PC-3 (cell line): ENCODE measurements at regions not wholly inside any gene's neighbourhood (a gene's known extent, or its start where the extent isn't known, plus 50 kb on each side); places are given as distances from the start of the nearest gene placed in this dataset.

Experiments used
- ATAC-seq: fragments of 200-7000 bp; cut with Tn5 transposase; 2 replicates; pipeline ENCODE4 v1.9.1; 2020; ENCODE audit warnings: mild to moderate bottlenecking, moderate library complexity
- BruUV-seq: library from RNA; stranded (reverse); fragments of 400-500 nt; replicated peaks from 2 replicates; lab custom pipeline; 2021; lab: Mats Ljungman, UMichigan
- CTCF ChIA-PET: fragments of 300-600 bp; sonication (Branson Sonifier 250); formaldehyde crosslinking; loops from one replicate; lab custom pipeline; 2022; ENCODE audit warnings: antibody characterized with exemption; lab: Charles Lee
- POLR2A ChIA-PET: fragments of 300-600 bp; sonication (Branson Sonifier 250); formaldehyde crosslinking; loops from one replicate; lab custom pipeline; 2022; ENCODE audit warnings: antibody characterized with exemption; ENCODE audit not compliant: unreplicated experiment; lab: Charles Lee
- DNase-seq: peaks from one replicate; pipeline ENCODE4 v3.0.0-alpha.2; 2015
- H2AFZ ChIP-seq: fragments of 300-600 bp; sonication (generic); 2 replicates; pipeline ENCODE4 v1.6.0; 2016; ENCODE audit warnings: antibody characterized with exemption, low read length
- H3F3A ChIP-seq: fragments of 300-600 bp; sonication (generic); one replicate; pipeline ENCODE4 v1.6.0; 2017; ENCODE audit warnings: antibody characterized with exemption, low read length, control low read depth, mild to moderate bottlenecking; ENCODE audit not compliant: unreplicated experiment
- H3K27ac ChIP-seq: fragments of 300-600 bp; sonication (generic); 2 replicates; pipeline ENCODE4 v1.5.1; 2016; ENCODE audit warnings: mild to moderate bottlenecking, low read length
- H3K27me3 ChIP-seq: fragments of 300-600 bp; sonication (generic); 2 replicates; pipeline ENCODE4 v1.6.1; 2016; ENCODE audit warnings: low read length, mixed read lengths
- H3K36me3 ChIP-seq: fragments of 300-600 bp; sonication (generic); 2 replicates; pipeline ENCODE4 v1.6.1; 2016; ENCODE audit warnings: low read depth, mixed run types, low read length, mixed read lengths
- H3K4me1 ChIP-seq: fragments of 300-600 bp; sonication (generic); 2 replicates; pipeline ENCODE4 v1.5.1; 2016; ENCODE audit warnings: low read length; ENCODE audit not compliant: insufficient read depth
- H3K4me2 ChIP-seq: fragments of 300-600 bp; sonication (generic); 2 replicates; pipeline ENCODE4 v1.6.0; 2016; ENCODE audit warnings: low read length
- H3K4me3 ChIP-seq: fragments of 300-600 bp; sonication (generic); 2 replicates; pipeline ENCODE4 v1.5.1; 2016; ENCODE audit warnings: mild to moderate bottlenecking, low read length, mixed read lengths
- H3K79me2 ChIP-seq: fragments of 300-600 bp; sonication (generic); 2 replicates; pipeline ENCODE4 v1.6.1; 2017; ENCODE audit warnings: low read length, mixed read lengths
- H3K9ac ChIP-seq: fragments of 300-600 bp; sonication (generic); 2 replicates; pipeline ENCODE4 v1.6.0; 2016; ENCODE audit warnings: mild to moderate bottlenecking, low read length
- H3K9me2 ChIP-seq: fragments of 300-600 bp; sonication (generic); replicated peaks from 2 replicates; pipeline ENCODE4 v1.6.1; 2016; ENCODE audit warnings: mixed run types, low read length, mixed read lengths
- H3K9me3 ChIP-seq: fragments of 300-600 bp; sonication (generic); 2 replicates; pipeline ENCODE4 v1.6.1; 2016; ENCODE audit warnings: low read length, mixed read lengths
- H4K20me1 ChIP-seq: fragments of 300-600 bp; sonication (generic); 2 replicates; pipeline ENCODE4 v1.6.1; 2016; ENCODE audit warnings: low read length, mixed read lengths
- EZH2 ChIP-seq: fragments of 300-600 bp; sonication (generic); IDR thresholded peaks from one replicate; pipeline ENCODE4 v1.6.1; 2017; ENCODE audit warnings: antibody characterized with exemption, mild to moderate bottlenecking, low read length; ENCODE audit not compliant: unreplicated experiment
- EZH2phosphoT487 ChIP-seq: fragments of 300-600 bp; sonication (generic); IDR thresholded peaks from 2 replicates; pipeline ENCODE4 v1.6.1; 2018; ENCODE audit warnings: mild to moderate bottlenecking, antibody characterized with exemption, low read length, borderline replicate concordance
- intact Hi-C: fragments of 100-400 bp; cut with micrococcal nuclease; formaldehyde crosslinking; loops from 2 replicates; pipeline ENCODE4 v1.9.0; 2023
- TF ChIP-seq, protein P1 (sequence below): fragments of 300-600 bp; sonication (generic); conservative IDR thresholded peaks from 2 replicates; pipeline ENCODE4 v1.5.1; 2017; ENCODE audit warnings: antibody characterized with exemption, low read depth, mild to moderate bottlenecking, low read length

DNA sequence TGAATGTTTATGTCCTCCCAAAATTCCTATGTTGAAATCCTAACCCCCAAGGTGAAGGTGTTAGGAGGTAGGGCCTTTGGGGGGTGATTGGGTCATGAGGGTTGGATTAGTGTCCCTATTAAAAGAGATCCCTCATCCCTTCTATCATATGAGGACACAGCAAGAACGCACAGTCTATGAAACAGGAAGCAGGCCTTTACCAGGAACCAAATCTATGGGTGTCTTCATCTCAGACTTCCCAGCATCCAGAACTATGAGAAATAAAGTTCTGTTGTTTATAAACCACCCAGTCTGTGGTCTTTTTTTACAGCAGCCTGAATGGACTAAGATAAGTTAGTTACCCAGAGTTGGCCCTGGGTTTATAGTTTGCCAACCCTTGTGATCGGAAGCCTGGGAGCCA, 153.1 kb downstream of the INO80D start:
- no peaks in the 10 kb centered on the region for H3K4me1 ChIP-seq
- H3K27me3 ChIP-seq = peaks cover 37% of the 10 kb centered on the region
- no peaks in the 10 kb centered on the region for H3K36me3 ChIP-seq
- intact Hi-C loops = no loop called here
- DNase-seq (no peak), ATAC-seq (no peak)
- no peak overlapping the region for H3K4me2 ChIP-seq
- H3K4me3 ChIP-seq = no peak overlapping the region
- no peaks in the 10 kb centered on the region for H3F3A ChIP-seq
- H3K9me2 ChIP-seq = no peaks in the 10 kb centered on the region
- CTCF ChIA-PET = no interaction called here
- TF ChIP-seq EZH2 (no peak), EZH2phosphoT487 (no peak)
- TF ChIP-seq, protein P1, sequence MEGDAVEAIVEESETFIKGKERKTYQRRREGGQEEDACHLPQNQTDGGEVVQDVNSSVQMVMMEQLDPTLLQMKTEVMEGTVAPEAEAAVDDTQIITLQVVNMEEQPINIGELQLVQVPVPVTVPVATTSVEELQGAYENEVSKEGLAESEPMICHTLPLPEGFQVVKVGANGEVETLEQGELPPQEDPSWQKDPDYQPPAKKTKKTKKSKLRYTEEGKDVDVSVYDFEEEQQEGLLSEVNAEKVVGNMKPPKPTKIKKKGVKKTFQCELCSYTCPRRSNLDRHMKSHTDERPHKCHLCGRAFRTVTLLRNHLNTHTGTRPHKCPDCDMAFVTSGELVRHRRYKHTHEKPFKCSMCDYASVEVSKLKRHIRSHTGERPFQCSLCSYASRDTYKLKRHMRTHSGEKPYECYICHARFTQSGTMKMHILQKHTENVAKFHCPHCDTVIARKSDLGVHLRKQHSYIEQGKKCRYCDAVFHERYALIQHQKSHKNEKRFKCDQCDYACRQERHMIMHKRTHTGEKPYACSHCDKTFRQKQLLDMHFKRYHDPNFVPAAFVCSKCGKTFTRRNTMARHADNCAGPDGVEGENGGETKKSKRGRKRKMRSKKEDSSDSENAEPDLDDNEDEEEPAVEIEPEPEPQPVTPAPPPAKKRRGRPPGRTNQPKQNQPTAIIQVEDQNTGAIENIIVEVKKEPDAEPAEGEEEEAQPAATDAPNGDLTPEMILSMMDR = no peak
- no peaks in the 10 kb centered on the region for H3K79me2 ChIP-seq
- H3K27ac ChIP-seq = no peak overlapping the region
- H3K9ac ChIP-seq = no peak overlapping the region
- POLR2A ChIA-PET = no interaction called here
- H3K9me3 ChIP-seq = no peaks in the 10 kb centered on the region
- H4K20me1 ChIP-seq = no peaks in the 10 kb centered on the region
- BruUV-seq = no TSS peak
- no peak overlapping the region for H2AFZ ChIP-seq

DNA sequence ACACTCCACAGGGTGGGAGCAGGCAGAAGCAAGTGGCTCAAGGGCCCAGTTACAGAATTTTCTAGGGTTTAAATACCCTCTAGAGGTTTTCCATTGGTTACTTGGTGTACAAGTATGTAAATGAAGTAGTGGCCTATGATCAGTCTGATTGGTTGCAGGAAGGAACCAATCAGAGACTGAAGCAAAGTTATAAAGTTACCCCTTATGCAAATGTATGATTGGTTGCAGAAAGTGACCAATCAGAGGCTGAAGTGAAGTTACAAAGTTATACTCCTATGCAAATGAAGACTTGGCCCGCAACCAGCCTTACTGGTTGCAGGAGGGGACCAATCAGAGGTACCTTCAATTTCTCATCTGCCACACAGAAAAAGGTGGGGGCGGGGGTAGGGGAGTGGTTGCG, 154.6 kb downstream of the INO80D start:
- CTCF ChIA-PET = no interaction called here
- BruUV-seq = no TSS peak

DNA sequence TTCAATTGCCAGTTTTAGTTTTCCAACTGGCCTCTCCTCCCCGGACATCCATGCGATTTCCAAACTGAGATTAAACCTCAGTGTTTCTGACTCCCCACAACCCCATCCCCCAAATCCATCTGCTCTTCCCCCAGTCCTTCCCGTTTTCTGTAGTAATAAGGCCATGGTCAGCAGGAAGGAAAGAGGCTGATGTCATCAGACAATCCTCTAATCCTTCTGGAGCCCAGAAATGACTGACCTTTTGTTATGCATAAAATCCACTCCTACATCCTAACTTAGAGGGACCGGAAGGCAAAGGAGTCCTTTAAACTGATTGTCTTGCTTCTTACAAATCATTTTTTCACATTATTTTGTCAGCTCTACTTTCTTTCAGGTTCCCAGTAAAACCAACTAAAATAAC, 155.8 kb downstream of the INO80D start:
- no peak overlapping the region for H3K4me3 ChIP-seq
- TF ChIP-seq, protein P1 = no peak
- TF ChIP-seq EZH2phosphoT487 (no peak), EZH2 (no peak)
- CTCF ChIA-PET = no interaction called here
- intact Hi-C loops = no loop called here
- H3K9me3 ChIP-seq = no peaks in the 10 kb centered on the region
- ATAC-seq = no peak
- POLR2A ChIA-PET = no interaction called here
- H3F3A ChIP-seq = no peaks in the 10 kb centered on the region
- no peak overlapping the region for H3K9ac ChIP-seq
- H3K9me2 ChIP-seq = no peaks in the 10 kb centered on the region
- H3K79me2 ChIP-seq = no peaks in the 10 kb centered on the region
- no peak overlapping the region for H3K4me2 ChIP-seq
- 0 out of 2 replicates have a peak, but pooled peaks cover 4% of the 10 kb centered on the region for H3K4me1 ChIP-seq
- H3K27me3 ChIP-seq = peaks cover 51% of the 10 kb centered on the region
- DNase-seq = no peak
- H3K36me3 ChIP-seq = no peaks in the 10 kb centered on the region
- H4K20me1 ChIP-seq = no peaks in the 10 kb centered on the region
- BruUV-seq = no TSS peak
- H2AFZ ChIP-seq = no peak overlapping the region
- no peak overlapping the region for H3K27ac ChIP-seq

More for the DNA sequence above, 154.6 kb downstream of the INO80D start:
- ATAC-seq (no peak), DNase-seq (no peak)
- intact Hi-C loops = no loop called here
- Histone ChIP-seq H3K4me3 (no peak overlapping the region), H3K36me3 (no peaks in the 10 kb centered on the region), H2AFZ (no peak overlapping the region), H3F3A (no peaks in the 10 kb centered on the region), H3K27me3 (peaks cover 47% of the 10 kb centered on the region), H3K27ac (no peak overlapping the region), H3K4me1 (no peaks in the 10 kb centered on the region), H3K9ac (no peak overlapping the region), H3K79me2 (no peaks in the 10 kb centered on the region), H4K20me1 (no peaks in the 10 kb centered on the region), H3K9me2 (no peaks in the 10 kb centered on the region), H3K4me2 (no peak overlapping the region), H3K9me3 (no peaks in the 10 kb centered on the region)
- POLR2A ChIA-PET = no interaction called here
- TF ChIP-seq EZH2phosphoT487 = no peak
